Heart left ventricle (tissue), 16 donors: ENCODE measurements at regions not wholly inside any gene's neighbourhood (a gene's known extent, or its start where the extent isn't known, plus 50 kb on each side); places are given as distances from the start of the nearest gene placed in this dataset.
A peak's percentile ranks its signal among the peaks of the same experiment; 100 is the strongest.
"Not testable (repeated sequence)": the region's sequence is repeated elsewhere in the genome, so short reads cannot be mapped to it uniquely, and the experiment has no call there.

ENCODE experiments used
- ATAC-seq, 4 donors: fragments of 200-7000 bp; cut with Tn5 transposase; one replicate each; pipeline ENCODE4 v1.9.1; 2020 to 2022; ENCODE audit warnings: moderate library complexity in 4 of 4, mild to moderate bottlenecking in 3 of 4, moderate number of reproducible peaks in 1 of 4
- DNase-seq, 5 donors: peaks; one replicate each; pipeline ENCODE4 v3.0.0-alpha.2; 2020
- H3K27ac ChIP-seq, 12 donors: fragments of 200-600 bp; sonication (generic) in 4 of 12; one replicate each; pipeline versions ENCODE4 v1.5.0 to v1.8.0; 2016 to 2022; ENCODE audit warnings: mild to moderate bottlenecking in 2 of 12
- H3K27me3 ChIP-seq, 9 donors: fragments of 200-600 bp; sonication (generic) in 2 of 9; one replicate each; pipeline versions ENCODE4 v1.5.1 to v1.8.0; 2016 to 2022; ENCODE audit warnings: mild to moderate bottlenecking in 3 of 9
- H3K36me3 ChIP-seq, 9 donors: fragments of 200-600 bp; sonication (generic) in 2 of 9; one replicate each; pipeline versions ENCODE4 v1.5.0 to v1.8.0; 2018 to 2022; ENCODE audit warnings: mild to moderate bottlenecking in 2 of 9
- H3K4me1 ChIP-seq, 12 donors: fragments of 200-600 bp; sonication (generic) in 4 of 12; one replicate each; pipeline versions ENCODE4 v1.5.0 to v1.8.0; 2016 to 2022; ENCODE audit warnings: mild to moderate bottlenecking in 3 of 12
- H3K4me3 ChIP-seq, 12 donors: fragments of 200-600 bp; sonication (generic) in 4 of 12; one replicate each; pipeline versions ENCODE4 v1.5.0 to v1.8.0; 2017 to 2022; ENCODE audit warnings: mild to moderate bottlenecking in 9 of 12, moderate library complexity in 4 of 12
- H3K9me3 ChIP-seq, 12 donors: fragments of 200-600 bp; sonication (generic) in 4 of 12; one replicate each; pipeline versions ENCODE4 v1.5.0 to v1.8.0; 2016 to 2022; ENCODE audit warnings: mild to moderate bottlenecking in 1 of 12
- CTCF ChIP-seq, 12 donors: fragments of 200-600 bp; sonication (generic) in 4 of 12; IDR thresholded peaks; one replicate each; pipeline versions ENCODE4 v1.5.0 to v1.8.0; 2018 to 2022; ENCODE audit warnings: antibody characterized with exemption in 12 of 12, mild to moderate bottlenecking in 5 of 12
- POLR2A ChIP-seq, 2 donors: fragments of 450-650 bp; IDR thresholded peaks; one replicate each; pipeline ENCODE4 v1.6.1; 2017; ENCODE audit warnings: antibody characterized with exemption in 2 of 2, mild to moderate bottlenecking in 2 of 2, moderate library complexity in 2 of 2
- WGBS, 4 donors: extraction: QIAGEN DNeasy Blood & Tissue Kit in 2 of 4; methylation state at CpG; one replicate each; pipeline versions ENCODE4 v1.1.5 to v1.1.7; 2013 to 2018; 5-methylcytosine and 5-hydroxymethylcytosine counted together
- intact Hi-C, 10 donors: fragments of 100-400 bp; cut with DNase I; formaldehyde crosslinking; loops; one replicate each; pipeline versions ENCODE4 v1.11.1 to v1.14.2; 2022
- donor health status: ischemic (EF 13 %, LVEDD 7.1; RV severe dilation, severe dysfunction).
- donor health status: healthy with polysubstance abuse.
- donor health status: DM: no; HTN: yes; CAD: no.
- donor health status: DM: no; HTN: no; CAD: no.
- donor health status: ischemic (EF 25% LVEDD 6.9; RV normal size, moderate dysfunction).
- donor health status: ischemic (EF 25% LVEDD 5.7; RV mildly dilated, moderate dysfunction).
- donor health status: healthy.
- donor health status: DM: yes; HTN: yes; CAD: no.
- donor health status: ischemic (EF 35%, LVEDD 5.7; RV mildly dilated, moderate dysfunction).
- donor health status: nonischemic (EF 11% LVEDD 7.7; RV severe dilation, severe dysfunction).
- donor health status: DM: yes; HTN: yes; CAD: no.
- donor health status: PGD.
- donor health status: ischemic (EF 29% LVEDD 5.4; RV normal size, mild dysfunction).
- donor health status: nonischemic (EF 23%, LVEDD 6.1; RV moderate dilation, normal function).

GRCh38 chr10:80025281-80025680 lies 53.2 kb upstream of the TMEM254 start:
- H3K9me3 ChIP-seq, result no peaks in the 10 kb centered on the region
- no peak overlapping the region for H3K4me3 ChIP-seq
- TF ChIP-seq CTCF (IDR thresholded peaks at IDR 0.05) (no peak), POLR2A (IDR thresholded peaks at IDR 0.05) (no peak)
- no peaks in the 10 kb centered on the region for H3K27me3 ChIP-seq
- no peak for DNase-seq
- no peaks in the 10 kb centered on the region for H3K4me1 ChIP-seq
- H3K27ac ChIP-seq, result no peak overlapping the region
- WGBS, 4 donors, result 87 to 94% (median 88%) methylated on average over 2 of the region's 2 CpGs
- intact Hi-C loops, result no loop called here
- ATAC-seq, result no peak
- no peaks in the 10 kb centered on the region for H3K36me3 ChIP-seq

GRCh38 chr10:80022408-80023001 lies 56.0 kb upstream of the TMEM254 start:
- 64 to 85% (median 67%) methylated on average over 1 of the region's 7 CpGs; no CpG with 5 or more reads in 1 of the 4 donors for WGBS, 4 donors
- DNase-seq, H3K27me3 ChIP-seq, H3K9me3 ChIP-seq, H3K4me3 ChIP-seq, intact Hi-C loops, H3K36me3 ChIP-seq, H3K4me1 ChIP-seq, H3K27ac ChIP-seq: not testable (repeated sequence)
- ATAC-seq, result peak in 1 of 4 donors; percentile 31

- H3K27ac ChIP-seq, H3K4me3 ChIP-seq, ATAC-seq, H3K4me1 ChIP-seq, H3K27me3 ChIP-seq, H3K36me3 ChIP-seq, H3K9me3 ChIP-seq, DNase-seq, intact Hi-C loops: not testable (repeated sequence)
- 89 to 92% (median 92%) methylated on average over 6 of the region's 6 CpGs for WGBS, 4 donors
Measured at GRCh38 chr10:80018406-80018984, 60.0 kb upstream of the TMEM254 start.

GRCh38 chr10:80017186-80017585 lies 61.3 kb upstream of the TMEM254 start:
- ATAC-seq, H3K4me3 ChIP-seq, H3K27me3 ChIP-seq, H3K36me3 ChIP-seq, H3K4me1 ChIP-seq, H3K27ac ChIP-seq, intact Hi-C loops, H3K9me3 ChIP-seq: not testable (repeated sequence)
- DNase-seq, result peak in 1 of 5 donors; percentile 10
- 80 to 87% (median 84%) methylated on average over 8 of the region's 8 CpGs for WGBS, 4 donors

- no peak for DNase-seq
- Histone ChIP-seq H3K36me3 (no peaks in the 10 kb centered on the region), H3K27ac (no peak overlapping the region), H3K9me3 (no peaks in the 10 kb centered on the region), H3K4me3 (no peak overlapping the region), H3K4me1 (no peaks in the 10 kb centered on the region), H3K27me3 (no peaks in the 10 kb centered on the region)
- WGBS, 4 donors, result 70 to 75% (median 73%) methylated on average over 6 of the region's 6 CpGs
- no peak for TF ChIP-seq POLR2A (IDR thresholded peaks at IDR 0.05)
- no peak for TF ChIP-seq CTCF (IDR thresholded peaks at IDR 0.05)
- ATAC-seq, result no peak
- intact Hi-C loops, result no loop called here
Measured at GRCh38 chr10:80015911-80016830, 62.3 kb upstream of the TMEM254 start.

GRCh38 chr10:80013139-80013538 lies 64.2 kb upstream of the SFTPD start:
- ATAC-seq, H3K9me3 ChIP-seq, H3K36me3 ChIP-seq, DNase-seq, intact Hi-C loops, H3K27ac ChIP-seq, H3K27me3 ChIP-seq, H3K4me3 ChIP-seq, H3K4me1 ChIP-seq: not testable (repeated sequence)
- WGBS, 4 donors, result 71 to 88% (median 79%) methylated on average over 4 of the region's 4 CpGs

- H3K36me3 ChIP-seq, H3K27ac ChIP-seq, H3K9me3 ChIP-seq, DNase-seq, H3K4me3 ChIP-seq, ATAC-seq, H3K27me3 ChIP-seq, H3K4me1 ChIP-seq, intact Hi-C loops: not testable (repeated sequence)
Measured at GRCh38 chr10:80011144-80011543, 62.2 kb upstream of the SFTPD start.
